Rectal smooth muscle tissue (tissue), 1 donor: ENCODE measurements at regions not wholly inside any gene's neighbourhood (a gene's known extent, or its start where the extent isn't known, plus 50 kb on each side); places are given as distances from the start of the nearest gene placed in this dataset.

Source experiments
- H3K27ac ChIP-seq: one replicate; pipeline ENCODE4 v1.7.0; 2013; ENCODE audit warnings: low read depth, low read length, inconsistent platforms
- H3K27me3 ChIP-seq: one replicate; pipeline ENCODE4 v1.7.0; 2013; ENCODE audit warnings: low read length; ENCODE audit not compliant: control insufficient read depth, insufficient read depth
- H3K36me3 ChIP-seq: one replicate; pipeline ENCODE4 v1.7.0; 2013; ENCODE audit warnings: low read length; ENCODE audit not compliant: control insufficient read depth, insufficient read depth
- H3K4me1 ChIP-seq: one replicate; pipeline ENCODE4 v1.7.0; 2013; ENCODE audit warnings: low read length; ENCODE audit not compliant: control insufficient read depth, insufficient read depth
- H3K4me3 ChIP-seq: one replicate; pipeline ENCODE4 v1.7.0; 2013; ENCODE audit warnings: low read length
- H3K9ac ChIP-seq: one replicate; pipeline ENCODE4 v1.7.0; 2013; ENCODE audit warnings: low read length

GRCh38 chr16:5838071-5838470 is 740.5 kb upstream of the EEF2KMT start:
- no peaks in the 10 kb centered on the region for H3K4me1 ChIP-seq
- H3K4me3 ChIP-seq, result no peak overlapping the region
- no peaks in the 10 kb centered on the region for H3K36me3 ChIP-seq
- H3K27me3 ChIP-seq, result no peaks in the 10 kb centered on the region
- H3K9ac ChIP-seq, result no peak overlapping the region
- no peak overlapping the region for H3K27ac ChIP-seq

- Histone ChIP-seq H3K4me3 (no peak overlapping the region), H3K36me3 (no peaks in the 10 kb centered on the region)
Measured at GRCh38 chr16:5837007-5837670, 739.5 kb upstream of the EEF2KMT start.

GRCh38 chr16:5835876-5836275 is 738.3 kb upstream of the EEF2KMT start:
- no peak overlapping the region for H3K9ac ChIP-seq
- no peak overlapping the region for H3K4me3 ChIP-seq
- no peaks in the 10 kb centered on the region for H3K27me3 ChIP-seq
- no peaks in the 10 kb centered on the region for H3K36me3 ChIP-seq
- H3K27ac ChIP-seq, result no peak overlapping the region
- no peaks in the 10 kb centered on the region for H3K4me1 ChIP-seq

More at GRCh38 chr16:5837007-5837670, 739.5 kb upstream of the EEF2KMT start:
- Histone ChIP-seq H3K4me1 (no peaks in the 10 kb centered on the region), H3K9ac (no peak overlapping the region), H3K27me3 (no peaks in the 10 kb centered on the region), H3K27ac (no peak overlapping the region)

- H3K27me3 ChIP-seq, result no peaks in the 10 kb centered on the region
- H3K27ac ChIP-seq, result no peak overlapping the region
- H3K36me3 ChIP-seq, result no peaks in the 10 kb centered on the region
- H3K4me3 ChIP-seq, result no peak overlapping the region
- H3K9ac ChIP-seq, result no peak overlapping the region
- no peaks in the 10 kb centered on the region for H3K4me1 ChIP-seq
Measured at GRCh38 chr16:5826332-5826731, 728.7 kb upstream of the EEF2KMT start.

- no peak overlapping the region for H3K9ac ChIP-seq
- no peak overlapping the region for H3K27ac ChIP-seq
- H3K4me1 ChIP-seq, result no peaks in the 10 kb centered on the region
- H3K27me3 ChIP-seq, result no peaks in the 10 kb centered on the region
- H3K36me3 ChIP-seq, result no peaks in the 10 kb centered on the region
- no peak overlapping the region for H3K4me3 ChIP-seq
Measured at GRCh38 chr16:5820472-5820871, 722.9 kb upstream of the EEF2KMT start.

- no peak overlapping the region for H3K4me3 ChIP-seq
- H3K27me3 ChIP-seq, result no peaks in the 10 kb centered on the region
- no peaks in the 10 kb centered on the region for H3K36me3 ChIP-seq
- no peaks in the 10 kb centered on the region for H3K4me1 ChIP-seq
- H3K27ac ChIP-seq, result no peak overlapping the region
- H3K9ac ChIP-seq, result no peak overlapping the region
Measured at GRCh38 chr16:5815570-5816237, 718.1 kb upstream of the EEF2KMT start.

- H3K36me3 ChIP-seq, result no peaks in the 10 kb centered on the region
- H3K4me1 ChIP-seq, result no peaks in the 10 kb centered on the region
- no peak overlapping the region for H3K27ac ChIP-seq
- H3K9ac ChIP-seq, result no peak overlapping the region
- no peaks in the 10 kb centered on the region for H3K27me3 ChIP-seq
- H3K4me3 ChIP-seq, result no peak overlapping the region
Measured at GRCh38 chr16:5801396-5801795, 703.8 kb upstream of the EEF2KMT start.

- no peak overlapping the region for H3K4me3 ChIP-seq
- no peaks in the 10 kb centered on the region for H3K4me1 ChIP-seq
- no peak overlapping the region for H3K27ac ChIP-seq
- H3K27me3 ChIP-seq, result no peaks in the 10 kb centered on the region
- no peaks in the 10 kb centered on the region for H3K36me3 ChIP-seq
- no peak overlapping the region for H3K9ac ChIP-seq
Measured at GRCh38 chr16:5793556-5793955, 696.0 kb upstream of the EEF2KMT start.

- Histone ChIP-seq H3K36me3 (no peaks in the 10 kb centered on the region), H3K4me1 (no peaks in the 10 kb centered on the region), H3K9ac (no peak overlapping the region), H3K27me3 (no peaks in the 10 kb centered on the region), H3K27ac (no peak overlapping the region), H3K4me3 (no peak overlapping the region)
Measured at GRCh38 chr16:5791011-5791657, 693.5 kb upstream of the EEF2KMT start.

GRCh38 chr16:5790512-5790911 is 692.9 kb upstream of the EEF2KMT start:
- no peaks in the 10 kb centered on the region for H3K4me1 ChIP-seq
- H3K27ac ChIP-seq, result no peak overlapping the region
- H3K36me3 ChIP-seq, result no peaks in the 10 kb centered on the region
- no peak overlapping the region for H3K9ac ChIP-seq
- H3K4me3 ChIP-seq, result no peak overlapping the region
- no peaks in the 10 kb centered on the region for H3K27me3 ChIP-seq

GRCh38 chr16:5789033-5789432 is 691.4 kb upstream of the EEF2KMT start:
- Histone ChIP-seq H3K4me1 (no peaks in the 10 kb centered on the region), H3K36me3 (no peaks in the 10 kb centered on the region), H3K27ac (no peak overlapping the region), H3K4me3 (no peak overlapping the region), H3K27me3 (no peaks in the 10 kb centered on the region), H3K9ac (no peak overlapping the region)

GRCh38 chr16:5781436-5781835 is 683.8 kb upstream of the EEF2KMT start:
- no peak overlapping the region for H3K4me3 ChIP-seq
- H3K27ac ChIP-seq, result no peak overlapping the region
- no peak overlapping the region for H3K9ac ChIP-seq
- no peaks in the 10 kb centered on the region for H3K36me3 ChIP-seq
- H3K4me1 ChIP-seq, result no peaks in the 10 kb centered on the region
- H3K27me3 ChIP-seq, result no peaks in the 10 kb centered on the region

GRCh38 chr16:5776876-5777275 is 679.3 kb upstream of the EEF2KMT start:
- H3K36me3 ChIP-seq, result no peaks in the 10 kb centered on the region
- no peaks in the 10 kb centered on the region for H3K27me3 ChIP-seq
- no peaks in the 10 kb centered on the region for H3K4me1 ChIP-seq
- no peak overlapping the region for H3K27ac ChIP-seq
- H3K4me3 ChIP-seq, result no peak overlapping the region
- no peak overlapping the region for H3K9ac ChIP-seq
